Smooth muscle cell (in vitro differentiated cells): ENCODE measurements at regions not wholly inside any gene's neighbourhood (a gene's known extent, or its start where the extent isn't known, plus 50 kb on each side); places are given as distances from the start of the nearest gene placed in this dataset.

Source experiments
- DNase-seq: peaks from one replicate; lab custom pipeline; 2025; ENCODE audit not compliant: unreplicated experiment; lab: John Stamatoyannopoulos, UW
- H2AFZ ChIP-seq: fragments of 200-600 bp; sonication (generic); 2 replicates; pipeline ENCODE4 v1.6.0; 2016; ENCODE audit warnings: antibody characterized with exemption, low read depth, mild to moderate bottlenecking
- H3F3A ChIP-seq: fragments of 200-600 bp; sonication (generic); 2 replicates; pipeline ENCODE4 v1.6.0; 2017; ENCODE audit warnings: antibody characterized with exemption, low read depth
- H3K27ac ChIP-seq: fragments of 200-600 bp; sonication (generic); 2 replicates; pipeline ENCODE4 v1.5.1; 2016; ENCODE audit warnings: low read depth, mild to moderate bottlenecking
- H3K27me3 ChIP-seq: fragments of 200-600 bp; sonication (generic); 2 replicates; pipeline ENCODE4 v1.6.1; 2016; ENCODE audit warnings: low read depth, mild to moderate bottlenecking
- H3K36me3 ChIP-seq: fragments of 200-600 bp; sonication (generic); 2 replicates; pipeline ENCODE4 v1.5.1; 2016; ENCODE audit warnings: low read depth
- H3K4me1 ChIP-seq: fragments of 200-600 bp; sonication (generic); 2 replicates; pipeline ENCODE4 v1.5.1; 2016; ENCODE audit warnings: low read depth
- H3K4me2 ChIP-seq: fragments of 200-600 bp; sonication (generic); 2 replicates; pipeline ENCODE4 v1.6.0; 2016; ENCODE audit warnings: mild to moderate bottlenecking
- H3K4me3 ChIP-seq: fragments of 200-600 bp; sonication (generic); 2 replicates; pipeline ENCODE4 v1.5.1; 2016; ENCODE audit warnings: mild to moderate bottlenecking
- H3K79me2 ChIP-seq: fragments of 200-600 bp; sonication (generic); 2 replicates; pipeline ENCODE4 v1.6.0; 2016; ENCODE audit warnings: low read depth, mild to moderate bottlenecking
- H3K9ac ChIP-seq: fragments of 200-600 bp; sonication (generic); 2 replicates; pipeline ENCODE4 v1.6.0; 2016; ENCODE audit warnings: low read depth
- H3K9me3 ChIP-seq: fragments of 200-600 bp; sonication (generic); replicated peaks from 2 replicates; pipeline ENCODE4 v1.5.1; 2016; ENCODE audit warnings: low read depth
- H4K20me1 ChIP-seq: fragments of 200-600 bp; sonication (generic); 2 replicates; pipeline ENCODE4 v1.6.0; 2016; ENCODE audit warnings: low read depth
- CTCF ChIP-seq: fragments of 200-600 bp; sonication (generic); IDR thresholded peaks from 2 replicates; pipeline ENCODE4 v1.5.1; 2017; ENCODE audit warnings: borderline replicate concordance, mild to moderate bottlenecking, antibody characterized with exemption; ENCODE audit not compliant: insufficient read depth, poor library complexity, severe bottlenecking
- WGBS: methylation state at CpG from one replicate; pipeline ENCODE4 v1.1.7; 2016; ENCODE audit warnings: low lambda C conversion rate; 5-methylcytosine and 5-hydroxymethylcytosine counted together

- no peak overlapping the region for H3K9ac ChIP-seq
- H3K36me3 ChIP-seq: no peaks in the 10 kb centered on the region
- no peaks in the 10 kb centered on the region for H3K79me2 ChIP-seq
- no peaks in the 10 kb centered on the region for H3F3A ChIP-seq
- WGBS: 83% methylated on average over 13 of the region's 14 CpGs
- no peak for DNase-seq
- H3K4me3 ChIP-seq: no peak overlapping the region
- H3K27ac ChIP-seq: no peak overlapping the region
- no peak overlapping the region for H2AFZ ChIP-seq
- H3K4me2 ChIP-seq: no peak overlapping the region
- H3K9me3 ChIP-seq: no peaks in the 10 kb centered on the region
- no peaks in the 10 kb centered on the region for H4K20me1 ChIP-seq
- TF ChIP-seq CTCF: no peak
- H3K4me1 ChIP-seq: peaks cover under 1% of the 10 kb centered on the region
- H3K27me3 ChIP-seq: no peaks in the 10 kb centered on the region
Measured at GRCh38 chr3:194833114-194833910, 147.6 kb downstream of the FAM43A start.

GRCh38 chr3:194836661-194837060, 151.0 kb downstream of the FAM43A start:
- 36% methylated on average over 1 of the region's 1 CpG for WGBS
- Histone ChIP-seq H2AFZ (no peak overlapping the region), H4K20me1 (no peaks in the 10 kb centered on the region), H3K36me3 (no peaks in the 10 kb centered on the region), H3K27me3 (no peaks in the 10 kb centered on the region), H3K4me2 (no peak overlapping the region), H3K4me1 (no peaks in the 10 kb centered on the region), H3K9me3 (no peaks in the 10 kb centered on the region), H3K27ac (no peak overlapping the region), H3K4me3 (no peak overlapping the region), H3K79me2 (no peaks in the 10 kb centered on the region), H3F3A (peaks cover 2% of the 10 kb centered on the region), H3K9ac (no peak overlapping the region)
- no peak for TF ChIP-seq CTCF
- DNase-seq: no peak

GRCh38 chr3:194837457-194838127, 151.9 kb downstream of the FAM43A start:
- TF ChIP-seq CTCF: no peak
- Histone ChIP-seq H3K4me1 (no peaks in the 10 kb centered on the region), H3K4me2 (no peak overlapping the region), H3K9ac (no peak overlapping the region), H3K27ac (no peak overlapping the region), H3F3A (peaks cover 6% of the 10 kb centered on the region), H3K79me2 (no peaks in the 10 kb centered on the region), H3K36me3 (no peaks in the 10 kb centered on the region), H4K20me1 (no peaks in the 10 kb centered on the region), H3K4me3 (no peak overlapping the region), H3K9me3 (no peaks in the 10 kb centered on the region), H3K27me3 (no peaks in the 10 kb centered on the region), H2AFZ (no peak overlapping the region)
- no peak for DNase-seq
- 82% methylated on average over 7 of the region's 9 CpGs for WGBS
